Coronary artery (tissue), 2 donors: ENCODE measurements at regions not wholly inside any gene's neighbourhood (a gene's known extent, or its start where the extent isn't known, plus 50 kb on each side); places are given as distances from the start of the nearest gene placed in this dataset.

Experiments
- DNase-seq: peaks from one replicate; pipeline ENCODE4 v3.0.0-alpha.2; 2017; ENCODE audit warnings: low spot score
- H3K27ac ChIP-seq, 2 donors: fragments of 200-600 bp; sonication (generic); one replicate each; pipeline ENCODE4 v1.5.1; 2016 to 2019
- H3K4me3 ChIP-seq: fragments of 200-600 bp; sonication (generic); 2 replicates; pipeline ENCODE4 v1.5.1; 2016; ENCODE audit warnings: mild to moderate bottlenecking, moderate library complexity
- TF ChIP-seq, protein P1 (sequence below): fragments of 200-600 bp; sonication (generic); IDR thresholded peaks from one replicate; pipeline ENCODE4 v1.5.1; 2019; ENCODE audit warnings: antibody characterized with exemption

DNA sequence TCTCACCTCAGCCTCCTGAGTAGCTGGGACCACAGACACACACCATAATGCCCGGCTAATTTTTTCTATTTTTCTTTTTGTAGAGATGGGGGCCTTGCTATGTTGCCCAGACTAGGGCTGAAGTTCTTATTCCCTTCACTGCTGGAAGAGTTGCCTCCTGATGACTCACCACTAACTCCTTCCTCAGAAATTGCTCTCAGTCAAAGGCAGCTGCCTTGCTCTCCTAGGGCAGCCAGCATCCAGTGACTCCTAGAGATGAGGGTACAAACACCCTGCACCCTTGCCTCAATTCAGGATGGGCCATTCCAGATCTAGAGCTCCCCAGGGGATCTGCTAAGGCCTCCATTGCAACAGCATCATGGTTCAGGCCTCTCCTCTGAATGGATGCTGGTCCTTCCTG lies 54.0 kb upstream of the RASSF8 start:
- no peak for DNase-seq
- no peak overlapping the region for H3K4me3 ChIP-seq
- H3K27ac ChIP-seq, result no peak overlapping the region
- TF ChIP-seq, protein P1, sequence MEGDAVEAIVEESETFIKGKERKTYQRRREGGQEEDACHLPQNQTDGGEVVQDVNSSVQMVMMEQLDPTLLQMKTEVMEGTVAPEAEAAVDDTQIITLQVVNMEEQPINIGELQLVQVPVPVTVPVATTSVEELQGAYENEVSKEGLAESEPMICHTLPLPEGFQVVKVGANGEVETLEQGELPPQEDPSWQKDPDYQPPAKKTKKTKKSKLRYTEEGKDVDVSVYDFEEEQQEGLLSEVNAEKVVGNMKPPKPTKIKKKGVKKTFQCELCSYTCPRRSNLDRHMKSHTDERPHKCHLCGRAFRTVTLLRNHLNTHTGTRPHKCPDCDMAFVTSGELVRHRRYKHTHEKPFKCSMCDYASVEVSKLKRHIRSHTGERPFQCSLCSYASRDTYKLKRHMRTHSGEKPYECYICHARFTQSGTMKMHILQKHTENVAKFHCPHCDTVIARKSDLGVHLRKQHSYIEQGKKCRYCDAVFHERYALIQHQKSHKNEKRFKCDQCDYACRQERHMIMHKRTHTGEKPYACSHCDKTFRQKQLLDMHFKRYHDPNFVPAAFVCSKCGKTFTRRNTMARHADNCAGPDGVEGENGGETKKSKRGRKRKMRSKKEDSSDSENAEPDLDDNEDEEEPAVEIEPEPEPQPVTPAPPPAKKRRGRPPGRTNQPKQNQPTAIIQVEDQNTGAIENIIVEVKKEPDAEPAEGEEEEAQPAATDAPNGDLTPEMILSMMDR, result no peak

DNA sequence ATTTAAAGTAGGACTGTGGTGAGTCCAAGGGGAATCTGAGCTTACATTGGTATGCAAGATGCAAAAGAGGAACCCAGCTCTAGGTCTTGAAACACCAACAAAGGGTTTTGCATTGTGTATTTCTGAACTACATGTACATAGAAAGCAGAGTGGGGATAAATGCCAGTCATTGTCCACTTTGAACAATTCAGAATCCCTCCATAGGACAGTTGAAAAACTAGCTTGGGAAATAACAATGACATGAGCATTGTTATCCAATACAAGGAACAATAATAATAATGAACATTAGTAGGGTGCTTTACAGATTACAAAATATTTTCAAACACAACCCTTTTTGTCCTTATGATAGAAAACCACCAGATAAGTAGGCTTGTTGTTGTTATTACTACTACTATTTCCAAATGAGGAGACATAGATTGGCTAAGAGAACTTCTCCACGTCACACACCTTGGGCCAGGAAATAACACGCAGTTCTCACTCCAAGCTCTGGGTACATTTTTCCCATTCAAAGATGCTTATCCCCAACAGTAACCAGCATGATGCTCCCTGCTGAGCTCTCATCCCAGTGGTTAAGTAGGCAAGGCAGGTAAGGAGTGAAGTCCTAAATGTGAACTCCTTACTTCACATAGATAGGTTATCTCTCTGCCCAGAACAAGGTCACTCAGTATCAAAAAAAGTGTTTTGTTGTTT lies 51.7 kb upstream of the RASSF8 start:
- TF ChIP-seq, protein P1, result no peak

More for the DNA sequence above, 51.7 kb upstream of the RASSF8 start:
- Histone ChIP-seq H3K27ac (no peak overlapping the region), H3K4me3 (no peak overlapping the region)
- no peak for DNase-seq
